ENCODE measurements at regions not wholly inside any gene's neighbourhood (a gene's known extent, or its start where the extent isn't known, plus 50 kb on each side); places are given as distances from the start of the nearest gene placed in this dataset.

DNA sequence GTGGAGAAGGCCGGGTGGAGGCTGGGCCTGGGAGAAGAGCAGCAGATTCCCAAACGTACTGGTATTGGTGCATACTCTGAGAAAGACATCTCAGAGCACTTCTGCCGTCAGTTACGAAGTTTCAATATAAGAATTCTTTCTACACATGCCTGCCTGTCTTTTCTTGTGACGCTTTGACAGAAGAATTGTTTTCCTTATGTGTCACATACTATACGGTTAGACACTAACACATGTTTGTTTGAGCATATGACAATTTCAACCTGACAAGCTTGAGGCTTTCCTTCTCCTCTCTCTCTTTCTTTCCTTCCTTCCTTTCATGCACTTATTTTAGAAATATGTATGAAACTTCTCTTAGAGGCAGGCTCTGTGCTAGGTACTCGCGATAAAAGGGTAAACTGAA, 360.0 kb downstream of the QKI start:
- no peak overlapping the region for H3K27ac ChIP-seq
- H3K4me1 ChIP-seq (ENCODE audit: insufficient read depth): no peaks in the 10 kb centered on the region
- H2AFZ ChIP-seq: no peak overlapping the region
- WGBS (ENCODE audit: low lambda C conversion rate, missing lambda C conversion rate): 95% methylated on average over 8 of the region's 8 CpGs
- H3K36me3 ChIP-seq (replicated peaks; ENCODE audit: insufficient read depth, low read depth): no peaks in the 10 kb centered on the region
- H3K9me3 ChIP-seq (ENCODE audit: low read depth): no peaks in the 10 kb centered on the region
- TF ChIP-seq EZH2 (IDR thresholded peaks at IDR 0.05; ENCODE audit: borderline replicate concordance): no peak
- no peak for TF ChIP-seq EZH2phosphoT487 (IDR thresholded peaks at IDR 0.05; ENCODE audit: low read depth, severe bottlenecking, unreplicated experiment)
- TF ChIP-seq, protein P1, sequence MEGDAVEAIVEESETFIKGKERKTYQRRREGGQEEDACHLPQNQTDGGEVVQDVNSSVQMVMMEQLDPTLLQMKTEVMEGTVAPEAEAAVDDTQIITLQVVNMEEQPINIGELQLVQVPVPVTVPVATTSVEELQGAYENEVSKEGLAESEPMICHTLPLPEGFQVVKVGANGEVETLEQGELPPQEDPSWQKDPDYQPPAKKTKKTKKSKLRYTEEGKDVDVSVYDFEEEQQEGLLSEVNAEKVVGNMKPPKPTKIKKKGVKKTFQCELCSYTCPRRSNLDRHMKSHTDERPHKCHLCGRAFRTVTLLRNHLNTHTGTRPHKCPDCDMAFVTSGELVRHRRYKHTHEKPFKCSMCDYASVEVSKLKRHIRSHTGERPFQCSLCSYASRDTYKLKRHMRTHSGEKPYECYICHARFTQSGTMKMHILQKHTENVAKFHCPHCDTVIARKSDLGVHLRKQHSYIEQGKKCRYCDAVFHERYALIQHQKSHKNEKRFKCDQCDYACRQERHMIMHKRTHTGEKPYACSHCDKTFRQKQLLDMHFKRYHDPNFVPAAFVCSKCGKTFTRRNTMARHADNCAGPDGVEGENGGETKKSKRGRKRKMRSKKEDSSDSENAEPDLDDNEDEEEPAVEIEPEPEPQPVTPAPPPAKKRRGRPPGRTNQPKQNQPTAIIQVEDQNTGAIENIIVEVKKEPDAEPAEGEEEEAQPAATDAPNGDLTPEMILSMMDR (IDR thresholded peaks at IDR 0.05; ENCODE audit: poor library complexity): no peak
- H3K79me2 ChIP-seq: no peaks in the 10 kb centered on the region
- DNase-seq (ENCODE audit: low spot score): no peak
- H3K4me3 ChIP-seq: no peak overlapping the region
- H3K9me2 ChIP-seq (replicated peaks; ENCODE audit: insufficient read depth): no peaks in the 10 kb centered on the region
- no peaks in the 10 kb centered on the region for H4K20me1 ChIP-seq (ENCODE audit: insufficient read depth, poor library complexity, severe bottlenecking)
- H3K4me2 ChIP-seq: no peak overlapping the region
- H3K27me3 ChIP-seq: no peaks in the 10 kb centered on the region

- no peaks in the 10 kb centered on the region for H3K9me2 ChIP-seq (replicated peaks; ENCODE audit: insufficient read depth)
- H3K27ac ChIP-seq: no peak overlapping the region
- no peaks in the 10 kb centered on the region for H3K27me3 ChIP-seq
- no peak for DNase-seq (ENCODE audit: low spot score)
- no peaks in the 10 kb centered on the region for H3K9me3 ChIP-seq (ENCODE audit: low read depth)
- TF ChIP-seq EZH2 (IDR thresholded peaks at IDR 0.05; ENCODE audit: borderline replicate concordance): no peak
- no peak for TF ChIP-seq EZH2phosphoT487 (IDR thresholded peaks at IDR 0.05; ENCODE audit: low read depth, severe bottlenecking, unreplicated experiment)
- TF ChIP-seq, protein P1 (IDR thresholded peaks at IDR 0.05; ENCODE audit: poor library complexity): no peak
- no peaks in the 10 kb centered on the region for H3K79me2 ChIP-seq
- 83% methylated on average over 4 of the region's 4 CpGs for WGBS (ENCODE audit: low lambda C conversion rate, missing lambda C conversion rate)
- H4K20me1 ChIP-seq (ENCODE audit: insufficient read depth, poor library complexity, severe bottlenecking): no peaks in the 10 kb centered on the region
- no peaks in the 10 kb centered on the region for H3K36me3 ChIP-seq (replicated peaks; ENCODE audit: insufficient read depth, low read depth)
- H2AFZ ChIP-seq: no peak overlapping the region
- no peak overlapping the region for H3K4me3 ChIP-seq
- no peaks in the 10 kb centered on the region for H3K4me1 ChIP-seq (ENCODE audit: insufficient read depth)
- no peak overlapping the region for H3K4me2 ChIP-seq
These were observed 359.1 kb downstream of the QKI start for GRCh38 chr6:163773646-163774045.

- H3K4me1 ChIP-seq (ENCODE audit: insufficient read depth): no peaks in the 10 kb centered on the region
- no peak overlapping the region for H3K4me3 ChIP-seq
- no peaks in the 10 kb centered on the region for H3K9me2 ChIP-seq (replicated peaks; ENCODE audit: insufficient read depth)
- no peaks in the 10 kb centered on the region for H3K9me3 ChIP-seq (ENCODE audit: low read depth)
- H2AFZ ChIP-seq: no peak overlapping the region
- no peak for TF ChIP-seq EZH2phosphoT487 (IDR thresholded peaks at IDR 0.05; ENCODE audit: low read depth, severe bottlenecking, unreplicated experiment)
- no peak for TF ChIP-seq EZH2 (IDR thresholded peaks at IDR 0.05; ENCODE audit: borderline replicate concordance)
- TF ChIP-seq, protein P1 (IDR thresholded peaks at IDR 0.05; ENCODE audit: poor library complexity): no peak
- 85% methylated on average over 1 of the region's 1 CpG for WGBS (ENCODE audit: low lambda C conversion rate, missing lambda C conversion rate)
- H3K4me2 ChIP-seq: no peak overlapping the region
- no peak for DNase-seq (ENCODE audit: low spot score)
- H3K36me3 ChIP-seq (replicated peaks; ENCODE audit: insufficient read depth, low read depth): no peaks in the 10 kb centered on the region
- no peak overlapping the region for H3K27ac ChIP-seq
- H3K79me2 ChIP-seq: no peaks in the 10 kb centered on the region
- no peaks in the 10 kb centered on the region for H3K27me3 ChIP-seq
- no peaks in the 10 kb centered on the region for H4K20me1 ChIP-seq (ENCODE audit: insufficient read depth, poor library complexity, severe bottlenecking)
These were observed 358.2 kb downstream of the QKI start for GRCh38 chr6:163772701-163773100.

DNA sequence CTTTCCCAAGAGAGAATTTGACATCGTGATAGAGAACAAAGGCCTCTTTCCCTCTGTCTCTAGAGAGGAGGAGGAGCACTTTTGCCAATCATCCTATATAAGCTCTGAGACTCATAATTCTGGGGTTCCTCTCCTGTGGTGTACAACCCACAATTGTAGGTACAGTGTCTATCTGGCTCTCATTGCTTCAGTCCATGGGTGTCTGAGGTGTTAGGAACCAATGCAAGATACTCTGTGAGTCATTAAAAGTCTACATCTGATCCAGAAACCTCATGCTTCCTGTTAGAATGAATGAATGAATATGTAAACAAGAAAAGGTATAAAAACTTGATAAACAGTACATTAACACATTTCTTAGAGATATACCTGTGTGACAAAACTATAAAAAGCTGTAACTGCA, 356.7 kb downstream of the QKI start:
- no peak overlapping the region for H2AFZ ChIP-seq
- no peaks in the 10 kb centered on the region for H3K27me3 ChIP-seq
- WGBS (ENCODE audit: low lambda C conversion rate, missing lambda C conversion rate): 38% methylated on average over 1 of the region's 1 CpG
- no peak overlapping the region for H3K4me3 ChIP-seq
- no peaks in the 10 kb centered on the region for H3K79me2 ChIP-seq
- H3K4me2 ChIP-seq: no peak overlapping the region
- no peak for DNase-seq (ENCODE audit: low spot score)
- H3K27ac ChIP-seq: no peak overlapping the region
- H3K36me3 ChIP-seq (replicated peaks; ENCODE audit: insufficient read depth, low read depth): no peaks in the 10 kb centered on the region
- H3K9me2 ChIP-seq (replicated peaks; ENCODE audit: insufficient read depth): no peaks in the 10 kb centered on the region
- TF ChIP-seq EZH2phosphoT487 (IDR thresholded peaks at IDR 0.05; ENCODE audit: low read depth, severe bottlenecking, unreplicated experiment): no peak
- TF ChIP-seq EZH2 (IDR thresholded peaks at IDR 0.05; ENCODE audit: borderline replicate concordance): no peak
- TF ChIP-seq, protein P1 (IDR thresholded peaks at IDR 0.05; ENCODE audit: poor library complexity): no peak
- H3K4me1 ChIP-seq (ENCODE audit: insufficient read depth): no peaks in the 10 kb centered on the region
- H3K9me3 ChIP-seq (ENCODE audit: low read depth): no peaks in the 10 kb centered on the region
- H4K20me1 ChIP-seq (ENCODE audit: insufficient read depth, poor library complexity, severe bottlenecking): no peaks in the 10 kb centered on the region
